D721Med (cell line): ENCODE measurements at regions not wholly inside any gene's neighbourhood (a gene's known extent, or its start where the extent isn't known, plus 50 kb on each side); places are given as distances from the start of the nearest gene placed in this dataset.

Experiments
- DNase-seq: peaks from one replicate; pipeline ENCODE4 v3.0.0; 2011; ENCODE audit warnings: low spot score; ENCODE audit not compliant: insufficient read length
- FAIRE-seq: peaks from 2 replicates; lab custom pipeline; 2011; peaks lifted over from hg19 to GRCh38; lab: Jason Lieb, UNC
- TF ChIP-seq, protein P1 (sequence below): IDR thresholded peaks from 2 replicates; pipeline ENCODE4 v1.5.1; 2012; ENCODE audit warnings: mild to moderate bottlenecking, control low read depth; ENCODE audit not compliant: insufficient read depth; ENCODE audit errors: missing control alignments

DNA sequence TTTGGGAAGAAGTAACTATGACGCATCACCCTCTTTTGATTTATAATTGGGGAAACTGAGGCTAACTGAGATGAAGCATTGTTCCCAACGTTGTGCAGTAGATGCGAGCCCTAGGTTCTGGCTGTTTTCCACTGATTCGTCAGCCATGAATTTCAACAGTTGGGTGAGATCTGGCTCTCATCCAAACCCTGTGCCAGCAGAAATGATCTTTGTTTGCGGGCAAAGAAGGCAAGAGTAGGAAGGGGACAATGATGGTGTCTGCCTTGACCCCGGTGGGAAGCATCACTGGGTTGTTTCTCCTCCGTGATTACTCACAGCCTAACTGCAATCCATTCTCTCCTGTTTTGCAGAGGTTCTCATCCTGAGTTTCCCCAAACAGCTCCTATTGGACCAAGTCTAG, 142.3 kb downstream of the MIS18A start:
- TF ChIP-seq, protein P1, sequence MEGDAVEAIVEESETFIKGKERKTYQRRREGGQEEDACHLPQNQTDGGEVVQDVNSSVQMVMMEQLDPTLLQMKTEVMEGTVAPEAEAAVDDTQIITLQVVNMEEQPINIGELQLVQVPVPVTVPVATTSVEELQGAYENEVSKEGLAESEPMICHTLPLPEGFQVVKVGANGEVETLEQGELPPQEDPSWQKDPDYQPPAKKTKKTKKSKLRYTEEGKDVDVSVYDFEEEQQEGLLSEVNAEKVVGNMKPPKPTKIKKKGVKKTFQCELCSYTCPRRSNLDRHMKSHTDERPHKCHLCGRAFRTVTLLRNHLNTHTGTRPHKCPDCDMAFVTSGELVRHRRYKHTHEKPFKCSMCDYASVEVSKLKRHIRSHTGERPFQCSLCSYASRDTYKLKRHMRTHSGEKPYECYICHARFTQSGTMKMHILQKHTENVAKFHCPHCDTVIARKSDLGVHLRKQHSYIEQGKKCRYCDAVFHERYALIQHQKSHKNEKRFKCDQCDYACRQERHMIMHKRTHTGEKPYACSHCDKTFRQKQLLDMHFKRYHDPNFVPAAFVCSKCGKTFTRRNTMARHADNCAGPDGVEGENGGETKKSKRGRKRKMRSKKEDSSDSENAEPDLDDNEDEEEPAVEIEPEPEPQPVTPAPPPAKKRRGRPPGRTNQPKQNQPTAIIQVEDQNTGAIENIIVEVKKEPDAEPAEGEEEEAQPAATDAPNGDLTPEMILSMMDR: no peak
- DNase-seq (no peak), FAIRE-seq (no peak)

DNA sequence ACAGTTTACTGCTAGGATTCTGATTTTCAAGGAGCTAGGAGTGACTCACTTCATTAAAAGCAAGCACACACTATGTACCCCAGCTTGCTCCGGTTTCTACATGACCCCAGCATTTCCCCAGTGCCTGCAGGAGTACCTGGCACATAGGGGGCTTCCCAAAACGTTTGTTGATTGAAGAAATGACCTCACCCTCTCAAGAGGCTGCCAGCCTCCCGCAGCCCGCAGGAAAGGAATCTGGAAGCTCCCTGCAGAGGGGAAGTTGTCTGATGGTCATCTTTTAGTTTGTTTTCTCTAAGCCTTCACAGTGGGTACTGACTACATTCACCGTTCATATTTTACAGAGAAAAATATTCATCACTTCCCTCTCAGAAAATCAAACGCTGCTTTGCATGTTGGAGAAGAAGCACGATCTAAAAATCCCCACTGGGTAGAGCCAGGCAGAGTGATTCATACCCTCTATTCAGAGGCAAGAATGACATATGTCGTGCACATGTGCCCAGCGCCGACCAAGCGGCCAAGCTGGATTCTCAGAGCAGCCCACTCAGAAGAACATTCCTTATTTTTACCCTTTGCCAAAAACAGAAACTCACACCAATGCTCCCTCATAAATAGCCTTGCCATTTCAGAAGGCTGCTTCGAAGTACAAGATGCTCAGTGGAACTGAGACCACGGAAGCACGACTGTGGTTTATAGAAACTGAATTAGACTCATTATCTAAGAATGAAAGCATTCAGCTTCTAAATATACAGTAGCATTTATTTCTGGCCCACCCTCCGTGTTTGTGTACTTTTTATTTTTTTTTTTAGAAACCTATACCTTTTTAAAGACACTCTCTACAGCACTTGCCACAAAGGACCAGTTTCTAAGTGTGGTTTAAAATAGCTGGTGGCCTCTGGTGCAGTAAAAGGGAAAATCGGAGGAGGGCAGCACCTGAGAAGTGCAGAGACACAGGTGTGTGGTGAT, 143.2 kb downstream of the MIS18A start:
- DNase-seq (no peak), FAIRE-seq (no peak)
- TF ChIP-seq, protein P1: no peak

DNA sequence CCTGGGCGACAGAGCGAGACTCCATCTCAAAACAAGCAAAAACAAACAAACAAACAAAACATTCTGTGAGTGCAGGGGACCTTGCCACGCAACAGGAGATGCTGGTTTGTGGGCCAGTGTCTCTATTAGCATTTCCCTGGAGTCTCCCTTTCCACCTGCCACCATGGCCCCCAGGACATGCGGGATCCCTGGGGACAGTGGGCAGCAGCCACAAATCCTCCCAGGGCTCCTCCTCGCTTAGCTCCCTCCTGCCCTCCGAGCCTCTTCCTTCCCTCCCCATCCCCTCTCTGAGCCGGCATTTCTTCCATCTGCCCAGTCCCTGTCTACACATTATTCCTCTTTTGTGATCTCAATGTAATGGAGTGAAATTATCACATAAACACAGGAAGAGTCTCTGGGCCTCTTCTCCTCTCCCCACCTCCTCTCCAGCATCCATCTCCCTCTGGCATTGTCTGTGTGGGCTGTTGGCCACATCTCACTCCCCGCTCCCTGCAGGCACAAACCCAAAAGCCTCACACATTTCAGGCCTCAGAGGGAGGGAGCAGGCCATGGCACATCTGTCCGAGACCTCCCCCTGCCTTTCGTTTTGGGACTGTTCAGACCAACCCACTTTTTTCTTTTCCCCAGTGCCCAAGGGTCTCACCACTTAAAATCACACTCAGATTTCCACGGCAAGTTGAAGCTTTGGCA, 144.3 kb downstream of the MIS18A start:
- DNase-seq (no peak), FAIRE-seq (no peak)
- TF ChIP-seq, protein P1: no peak

DNA sequence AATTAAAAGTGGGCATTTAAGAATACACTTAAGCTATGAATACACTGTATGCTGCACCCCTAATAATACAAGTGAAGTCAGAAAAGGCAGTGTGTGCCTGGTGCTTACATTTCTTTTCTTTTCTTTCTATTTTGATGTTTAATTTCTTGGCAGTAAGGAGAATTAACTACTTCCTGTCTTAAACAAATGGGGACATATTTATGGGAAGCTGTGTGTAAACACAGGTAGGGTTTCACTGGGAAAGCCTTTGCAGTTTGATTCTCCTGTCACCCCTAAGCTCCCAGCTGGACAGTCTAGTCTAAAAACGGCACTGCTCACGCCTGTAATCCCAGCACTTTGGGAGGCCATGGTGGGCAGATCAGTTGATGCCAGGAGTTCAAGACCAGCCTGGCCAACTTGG, 146.0 kb downstream of the MIS18A start:
- DNase-seq (no peak), FAIRE-seq (no peak)
- TF ChIP-seq, protein P1: no peak

DNA sequence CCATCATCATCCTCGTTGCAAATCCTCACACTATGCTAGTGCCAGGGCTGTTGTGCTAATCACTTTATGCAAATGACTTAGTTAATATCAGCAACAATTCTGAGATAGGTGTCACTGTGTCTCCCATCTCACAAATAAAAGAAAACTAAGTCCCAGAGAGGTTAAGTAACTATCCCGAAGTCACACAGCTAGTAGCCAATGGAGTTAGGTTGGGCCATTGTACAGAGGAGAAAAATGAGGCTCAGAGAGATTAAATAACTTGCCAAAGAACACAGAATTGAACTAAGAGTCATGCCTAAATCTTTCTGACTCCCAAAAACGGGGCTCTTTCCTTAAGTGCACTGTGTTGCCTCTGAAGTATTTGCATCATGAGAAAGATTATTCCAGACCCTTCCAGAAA, 146.4 kb downstream of the MIS18A start:
- TF ChIP-seq, protein P1: no peak
- FAIRE-seq: no peak

DNA sequence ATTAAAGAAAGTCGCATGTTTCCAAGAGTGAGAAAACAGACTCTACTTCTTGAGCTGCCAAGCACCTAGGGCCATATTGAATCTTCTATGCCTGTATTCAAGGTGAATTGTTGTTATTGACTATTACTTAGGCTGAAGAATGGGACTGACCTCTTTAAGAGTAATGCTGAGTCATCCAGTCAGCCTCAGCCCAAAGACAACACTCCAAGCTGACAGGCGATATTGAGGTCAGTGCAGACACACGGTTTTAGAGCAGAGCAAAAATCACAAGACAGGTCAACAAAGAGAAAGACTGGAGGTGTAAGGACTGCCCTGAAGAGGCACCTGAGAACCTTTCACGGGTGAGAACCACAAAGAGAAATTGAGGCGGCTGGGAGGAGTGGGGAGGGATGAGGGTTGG, 146.9 kb downstream of the MIS18A start:
- DNase-seq: no peak
- no peak for FAIRE-seq
- TF ChIP-seq, protein P1: no peak

More for the DNA sequence above, 146.4 kb downstream of the MIS18A start:
- DNase-seq: no peak
